PC-9 (cell line): ENCODE measurements at regions not wholly inside any gene's neighbourhood (a gene's known extent, or its start where the extent isn't known, plus 50 kb on each side); places are given as distances from the start of the nearest gene placed in this dataset.

Experiments used
- EZH2 ChIP-seq: fragments of 200-600 bp; sonication (generic); IDR thresholded peaks from 2 replicates; pipeline ENCODE4 v1.8.0; 2017; ENCODE audit warnings: antibody characterized with exemption, low read depth
- TF ChIP-seq, protein P1 (sequence below): fragments of 200-600 bp; sonication (generic); conservative IDR thresholded peaks from 2 replicates; pipeline ENCODE4 v1.6.1; 2017; ENCODE audit warnings: mixed run types, antibody characterized with exemption, mild to moderate bottlenecking, moderate library complexity

GRCh38 chr5:15243301-15244020 is 256.5 kb upstream of the FBXL7 start:
- TF ChIP-seq, protein P1, sequence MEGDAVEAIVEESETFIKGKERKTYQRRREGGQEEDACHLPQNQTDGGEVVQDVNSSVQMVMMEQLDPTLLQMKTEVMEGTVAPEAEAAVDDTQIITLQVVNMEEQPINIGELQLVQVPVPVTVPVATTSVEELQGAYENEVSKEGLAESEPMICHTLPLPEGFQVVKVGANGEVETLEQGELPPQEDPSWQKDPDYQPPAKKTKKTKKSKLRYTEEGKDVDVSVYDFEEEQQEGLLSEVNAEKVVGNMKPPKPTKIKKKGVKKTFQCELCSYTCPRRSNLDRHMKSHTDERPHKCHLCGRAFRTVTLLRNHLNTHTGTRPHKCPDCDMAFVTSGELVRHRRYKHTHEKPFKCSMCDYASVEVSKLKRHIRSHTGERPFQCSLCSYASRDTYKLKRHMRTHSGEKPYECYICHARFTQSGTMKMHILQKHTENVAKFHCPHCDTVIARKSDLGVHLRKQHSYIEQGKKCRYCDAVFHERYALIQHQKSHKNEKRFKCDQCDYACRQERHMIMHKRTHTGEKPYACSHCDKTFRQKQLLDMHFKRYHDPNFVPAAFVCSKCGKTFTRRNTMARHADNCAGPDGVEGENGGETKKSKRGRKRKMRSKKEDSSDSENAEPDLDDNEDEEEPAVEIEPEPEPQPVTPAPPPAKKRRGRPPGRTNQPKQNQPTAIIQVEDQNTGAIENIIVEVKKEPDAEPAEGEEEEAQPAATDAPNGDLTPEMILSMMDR, result no peak
- no peak for TF ChIP-seq EZH2
